HG03066 (cell line): ENCODE measurements at regions not wholly inside any gene's neighbourhood (a gene's known extent, or its start where the extent isn't known, plus 50 kb on each side); places are given as distances from the start of the nearest gene placed in this dataset.

Experiments
- ATAC-seq: cut with Tn5 transposase; IDR thresholded peaks from one replicate; pipeline ENCODE4 v1.9.1; 2021; ENCODE audit warnings: low read depth; ENCODE audit not compliant: unreplicated experiment

- no peak for ATAC-seq
These were observed 606.7 kb downstream of the STIM2 start for GRCh38 chr4:27467351-27467750.

GRCh38 chr4:27472364-27472763, 611.7 kb downstream of the STIM2 start:
- ATAC-seq, result no peak

- ATAC-seq, result no peak
These were observed 614.0 kb downstream of the STIM2 start for GRCh38 chr4:27474691-27475090.

- no peak for ATAC-seq
These were observed 623.6 kb downstream of the STIM2 start for GRCh38 chr4:27484216-27484615.

- no peak for ATAC-seq
These were observed 629.7 kb downstream of the STIM2 start for GRCh38 chr4:27490315-27490714.

GRCh38 chr4:27490766-27491165, 630.1 kb downstream of the STIM2 start:
- no peak for ATAC-seq

GRCh38 chr4:27506401-27506800, 645.8 kb downstream of the STIM2 start:
- ATAC-seq, result no peak

- ATAC-seq, result no peak
These were observed 654.1 kb downstream of the STIM2 start for GRCh38 chr4:27514711-27515110.

GRCh38 chr4:27515140-27515539, 654.5 kb downstream of the STIM2 start:
- ATAC-seq, result no peak

- ATAC-seq, result no peak
These were observed 658.2 kb downstream of the STIM2 start for GRCh38 chr4:27518876-27519275.

- no peak for ATAC-seq
These were observed 663.6 kb downstream of the STIM2 start for GRCh38 chr4:27524224-27524623.

- ATAC-seq, result no peak
These were observed 673.8 kb downstream of the STIM2 start for GRCh38 chr4:27534488-27534887.

- ATAC-seq, result no peak
These were observed 707.8 kb downstream of the STIM2 start for GRCh38 chr4:27568236-27568951.

GRCh38 chr4:27568952-27569319, 708.3 kb downstream of the STIM2 start:
- no peak for ATAC-seq

- no peak for ATAC-seq
These were observed 714.1 kb downstream of the STIM2 start for GRCh38 chr4:27574743-27575142.

GRCh38 chr4:27577951-27578350, 717.3 kb downstream of the STIM2 start:
- ATAC-seq, result no peak

- no peak for ATAC-seq
These were observed 732.1 kb downstream of the STIM2 start for GRCh38 chr4:27592738-27593137.

- no peak for ATAC-seq
These were observed 734.3 kb downstream of the STIM2 start for GRCh38 chr4:27594922-27595321.

GRCh38 chr4:27595571-27596360, 735.1 kb downstream of the STIM2 start:
- no peak for ATAC-seq

- ATAC-seq, result no peak
These were observed 741.5 kb downstream of the STIM2 start for GRCh38 chr4:27602172-27602571.

- no peak for ATAC-seq
These were observed 744.1 kb downstream of the STIM2 start for GRCh38 chr4:27604692-27605091.

GRCh38 chr4:27616166-27616565, 755.5 kb downstream of the STIM2 start:
- ATAC-seq, result no peak
